Activated CD4-positive, alpha-beta T cell treated with anti-CD3 and anti-CD28 coated beads, Interleukin-2, amount 50 U/mL, for 16 hours (primary cell): ENCODE measurements at regions not wholly inside any gene's neighbourhood (a gene's known extent, or its start where the extent isn't known, plus 50 kb on each side); places are given as distances from the start of the nearest gene placed in this dataset.
"Not testable (repeated sequence)": the region's sequence is repeated elsewhere in the genome, so short reads cannot be mapped to it uniquely, and the experiment has no call there.

Source experiments
- DNase-seq: peaks from one replicate; pipeline ENCODE4 v3.0.0-alpha.2; 2020

DNA sequence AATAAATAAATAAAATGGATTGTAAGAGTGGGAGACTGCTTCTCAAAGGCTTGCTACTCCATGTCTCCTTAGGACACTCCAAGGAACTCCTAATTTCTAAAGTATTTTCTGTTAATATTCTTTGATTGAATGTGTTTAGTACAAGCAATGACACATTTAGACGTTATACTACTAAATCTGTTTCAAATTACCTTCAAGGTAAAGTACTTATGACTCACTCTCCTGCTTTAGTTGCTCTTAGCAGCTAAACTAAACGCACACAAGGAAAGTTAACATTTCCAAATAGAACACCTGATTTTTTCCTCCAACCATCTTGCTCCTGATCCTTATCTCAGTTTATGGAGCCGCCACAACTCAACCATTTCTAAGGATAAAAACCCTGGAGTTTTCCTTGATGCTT lies 969.8 kb upstream of the ADGRL4 start:
- DNase-seq = no peak

DNA sequence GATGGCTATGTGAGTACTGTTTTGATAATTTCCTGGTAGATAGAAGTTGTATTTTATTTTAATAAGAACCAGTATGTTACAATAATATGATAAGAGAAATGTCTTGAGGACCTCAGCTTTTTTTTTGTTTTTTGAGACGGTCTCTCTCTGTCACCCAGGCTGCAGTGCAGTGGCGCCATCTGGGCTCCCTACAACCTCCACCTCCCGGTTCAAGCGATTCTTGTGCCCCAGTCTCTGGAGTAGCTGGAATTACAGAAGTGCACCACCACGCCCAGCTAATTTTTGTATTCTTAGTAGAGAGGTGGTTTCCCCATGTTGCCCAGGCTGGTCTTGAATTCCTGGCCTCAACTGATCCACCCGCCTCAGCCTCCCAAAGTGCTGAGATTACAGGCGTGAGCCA lies 968.1 kb upstream of the ADGRL4 start:
- no peak for DNase-seq

DNA sequence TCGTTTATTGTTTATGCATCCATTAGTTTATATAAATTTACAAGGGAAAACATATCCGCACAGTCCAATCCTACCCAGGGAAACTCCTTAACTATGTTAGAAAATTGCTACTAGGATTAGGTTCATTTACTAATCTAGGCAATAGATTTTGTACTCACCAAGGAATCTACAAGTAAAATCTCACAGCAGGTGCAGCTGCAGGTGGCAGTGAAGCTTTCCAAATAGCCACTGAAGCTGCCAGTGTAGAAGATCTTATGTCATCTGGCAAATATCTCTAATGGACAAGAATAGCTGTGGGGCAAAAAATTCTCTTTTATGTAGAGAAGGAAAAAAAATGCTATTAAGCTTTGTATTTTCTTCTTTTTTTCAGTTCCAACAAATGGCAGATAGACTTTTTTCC lies 963.4 kb upstream of the ADGRL4 start:
- DNase-seq = no peak

- no peak for DNase-seq
Measured at GRCh38 chr1:79966438-79966837, 959.9 kb upstream of the ADGRL4 start.

GRCh38 chr1:79959635-79960034 lies 953.1 kb upstream of the ADGRL4 start:
- no peak for DNase-seq

DNA sequence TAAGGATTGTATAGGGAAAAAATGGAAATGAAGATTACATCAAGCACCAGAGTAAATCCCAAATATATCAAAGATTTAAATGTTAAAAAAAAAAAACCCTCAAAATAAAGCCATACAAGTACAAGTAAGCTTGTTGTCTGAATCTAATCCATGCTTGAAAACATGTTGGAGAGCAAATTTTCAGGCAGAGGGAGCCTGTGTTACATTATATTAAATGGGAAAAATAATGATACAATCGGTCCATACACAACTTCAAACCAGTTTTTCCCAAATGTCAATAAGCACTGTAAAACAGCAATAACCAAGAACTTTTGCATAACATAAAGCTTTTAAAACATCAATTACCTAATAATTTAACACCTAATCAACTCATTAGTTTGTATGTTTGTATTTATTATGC lies 949.4 kb upstream of the ADGRL4 start:
- DNase-seq = no peak

DNA sequence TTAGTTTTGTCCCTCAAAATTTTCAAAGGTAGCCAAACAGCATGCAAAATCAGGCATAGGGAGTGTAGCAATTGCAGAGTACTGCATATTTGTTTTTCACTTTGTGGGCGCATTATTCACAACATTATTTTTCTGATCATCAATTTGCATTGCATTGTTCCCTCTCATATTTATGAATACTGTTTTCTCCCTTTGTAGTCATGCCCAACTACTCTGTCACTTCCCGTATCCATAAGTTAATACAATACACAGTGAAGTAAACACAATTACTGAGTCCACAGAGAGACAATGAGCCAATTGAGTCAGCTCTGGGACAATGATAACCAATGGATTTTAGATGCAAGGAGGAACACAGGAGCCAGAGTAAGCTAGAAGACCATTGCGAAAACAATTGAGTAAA lies 944.0 kb upstream of the ADGRL4 start:
- DNase-seq = no peak

DNA sequence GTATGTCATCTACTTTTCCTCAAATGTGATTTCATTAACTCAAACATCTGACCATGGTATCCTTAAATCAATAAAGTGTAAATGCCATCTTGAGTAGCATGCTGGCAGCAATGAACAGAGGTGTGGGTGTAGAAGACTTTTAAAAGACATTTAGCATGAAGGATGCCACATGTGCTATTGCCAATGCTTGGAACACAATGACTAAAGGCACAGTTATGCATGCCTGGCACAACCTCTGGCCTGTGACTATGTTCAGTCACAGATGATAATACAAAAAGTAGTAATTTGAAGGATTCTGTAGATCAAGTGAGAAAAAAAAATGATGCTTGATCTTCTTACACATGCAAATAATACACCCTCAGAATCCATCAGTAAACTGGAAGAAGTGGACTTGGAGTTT lies 938.9 kb upstream of the ADGRL4 start:
- DNase-seq = no peak

- no peak for DNase-seq
Measured at GRCh38 chr1:79929356-79929755, 922.8 kb upstream of the ADGRL4 start.

- DNase-seq = no peak
Measured at GRCh38 chr1:79928901-79929300, 922.4 kb upstream of the ADGRL4 start.

DNA sequence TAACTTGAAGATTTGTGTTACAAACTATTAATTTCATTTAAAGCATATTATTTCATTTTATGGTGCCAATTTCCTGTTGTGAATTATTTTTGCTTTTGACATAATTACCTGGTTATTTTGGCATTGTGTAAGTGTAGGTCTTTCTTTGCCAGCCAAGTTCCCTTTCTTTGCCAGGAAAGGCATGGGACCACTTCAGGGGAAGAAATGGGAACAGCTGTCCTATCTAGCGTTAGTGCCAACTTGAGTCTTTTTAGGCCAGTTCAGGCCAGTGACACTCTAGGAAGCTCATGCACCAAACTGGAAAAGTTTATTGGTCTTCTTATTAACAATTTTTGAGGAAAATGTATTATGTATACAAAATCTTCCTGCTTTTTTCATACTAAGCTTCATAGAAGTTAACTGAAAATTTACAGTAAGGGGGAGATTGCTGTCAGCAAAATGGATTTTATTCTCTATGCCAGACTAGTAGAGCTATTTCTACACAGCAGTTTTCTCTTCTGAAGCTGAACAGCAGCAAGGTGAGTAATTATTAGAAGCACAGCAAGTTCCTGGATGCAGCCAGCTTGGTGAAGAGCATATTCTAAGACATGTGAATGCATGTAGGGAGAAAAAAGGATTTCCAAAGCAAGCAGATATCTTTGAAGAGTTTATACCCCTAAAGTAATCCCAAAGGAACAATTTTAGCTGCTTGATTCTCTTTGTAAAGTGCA lies 914.6 kb upstream of the ADGRL4 start:
- DNase-seq = no peak

DNA sequence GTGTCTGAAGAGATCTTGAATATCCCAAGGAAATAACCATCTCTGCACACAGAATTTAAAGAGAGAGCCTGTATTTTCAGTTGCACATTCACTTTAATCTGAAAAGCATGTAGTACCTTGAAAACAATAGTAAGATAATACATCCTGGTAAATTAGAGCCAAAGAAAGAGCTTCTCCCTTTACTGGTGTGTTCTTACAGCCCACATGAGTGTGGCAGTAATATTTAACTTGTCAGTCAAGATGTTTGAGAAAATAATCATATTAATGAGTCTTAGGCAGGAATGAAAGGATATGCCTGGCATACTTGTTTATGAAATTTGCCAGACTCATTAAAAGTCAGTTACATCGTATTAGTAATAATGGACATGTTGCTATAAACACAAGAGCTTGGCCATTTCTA lies 908.4 kb upstream of the ADGRL4 start:
- no peak for DNase-seq

DNA sequence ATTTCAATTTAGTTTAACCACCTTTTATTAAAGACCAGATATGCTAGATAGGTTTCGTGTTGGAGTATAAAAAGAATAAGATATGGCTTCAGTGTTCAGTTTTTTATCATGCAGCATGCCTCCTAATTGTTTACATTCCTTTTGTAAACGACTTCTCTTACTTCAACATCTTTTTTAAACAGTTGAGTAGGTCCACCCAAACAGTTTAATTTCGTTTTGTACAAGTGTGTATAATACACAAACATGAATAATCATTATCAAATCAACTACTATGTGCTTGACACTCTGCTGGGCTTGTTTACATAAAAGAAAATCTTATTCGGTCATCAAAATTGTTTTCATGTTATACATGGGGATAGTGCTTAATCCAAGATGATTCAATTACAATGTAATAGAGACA lies 906.3 kb upstream of the ADGRL4 start:
- DNase-seq = no peak

DNA sequence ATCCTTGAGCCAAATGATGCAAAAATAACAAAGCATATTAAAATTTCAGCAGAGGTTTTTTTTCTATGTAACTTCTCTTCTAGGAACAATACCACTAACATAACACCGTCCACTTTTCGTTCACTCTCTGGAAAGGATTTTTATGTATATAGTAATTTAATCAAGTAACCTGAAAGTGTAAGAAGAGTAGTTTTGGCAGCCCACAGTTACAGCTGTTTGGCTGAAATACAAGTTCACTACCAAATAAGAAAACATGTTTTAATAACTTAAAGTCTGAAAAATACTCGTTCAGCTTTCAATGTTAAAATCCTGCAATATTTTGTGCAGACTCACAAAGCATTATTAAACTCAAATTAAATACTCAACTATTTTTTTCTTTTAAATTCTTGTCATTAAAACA lies 896.8 kb upstream of the ADGRL4 start:
- no peak for DNase-seq

DNA sequence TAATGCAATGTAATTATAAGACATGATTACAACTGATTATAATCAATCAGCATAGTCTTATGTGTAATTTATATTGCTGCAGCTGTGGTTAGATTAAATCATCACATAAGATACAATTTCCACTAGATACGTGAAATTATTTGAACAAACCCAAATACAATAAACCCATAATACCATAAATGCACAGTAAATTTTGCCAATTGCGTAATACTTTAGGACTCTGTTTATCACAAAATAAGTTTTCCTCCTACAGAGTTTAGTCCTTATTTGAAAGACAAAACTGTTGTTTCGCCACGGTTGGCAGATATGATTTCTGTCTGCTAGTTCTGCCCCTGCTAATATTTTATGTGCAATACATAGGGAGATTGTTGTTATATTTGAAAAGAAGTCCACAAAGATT lies 895.9 kb upstream of the ADGRL4 start:
- DNase-seq = no peak

DNA sequence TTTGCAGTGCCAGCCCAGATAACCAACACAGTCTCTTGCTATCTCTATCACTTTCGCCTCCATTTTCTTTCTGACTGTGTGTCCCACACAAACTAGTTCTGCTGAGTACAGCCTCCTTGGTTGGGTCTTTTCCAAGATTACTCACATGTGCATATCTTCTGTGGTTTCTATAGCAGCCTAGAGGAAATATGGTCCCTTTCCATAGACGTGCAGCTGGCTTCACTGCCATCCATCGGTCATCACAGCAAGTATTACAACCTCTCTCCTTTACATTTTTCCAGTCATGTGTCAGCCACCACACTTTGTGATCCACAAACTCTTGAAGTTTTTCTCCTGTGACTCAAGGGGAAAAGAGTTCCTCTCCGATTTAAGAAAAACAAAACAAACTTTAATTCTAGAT lies 893.4 kb upstream of the ADGRL4 start:
- no peak for DNase-seq

GRCh38 chr1:79896140-79896539 lies 889.6 kb upstream of the ADGRL4 start:
- DNase-seq = no peak

DNA sequence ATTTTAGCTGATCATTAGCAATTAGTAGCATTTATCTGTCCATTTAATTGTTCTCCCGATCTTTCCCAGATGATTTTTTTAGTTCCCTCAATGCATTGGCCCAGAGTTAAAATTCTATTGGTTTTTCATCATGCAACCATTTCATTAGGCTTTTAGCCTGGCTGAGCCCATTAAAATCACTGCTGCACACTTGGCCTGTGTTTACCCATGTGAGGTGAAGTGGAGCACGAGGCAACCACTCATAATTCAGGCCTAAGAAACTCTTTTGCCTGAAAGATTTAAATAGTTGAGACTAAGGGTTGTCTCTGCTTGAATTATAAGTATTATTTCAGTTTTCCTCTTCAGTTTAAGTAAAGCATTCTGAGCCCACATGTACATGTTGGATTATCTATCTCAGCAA lies 889.0 kb upstream of the ADGRL4 start:
- no peak for DNase-seq

DNA sequence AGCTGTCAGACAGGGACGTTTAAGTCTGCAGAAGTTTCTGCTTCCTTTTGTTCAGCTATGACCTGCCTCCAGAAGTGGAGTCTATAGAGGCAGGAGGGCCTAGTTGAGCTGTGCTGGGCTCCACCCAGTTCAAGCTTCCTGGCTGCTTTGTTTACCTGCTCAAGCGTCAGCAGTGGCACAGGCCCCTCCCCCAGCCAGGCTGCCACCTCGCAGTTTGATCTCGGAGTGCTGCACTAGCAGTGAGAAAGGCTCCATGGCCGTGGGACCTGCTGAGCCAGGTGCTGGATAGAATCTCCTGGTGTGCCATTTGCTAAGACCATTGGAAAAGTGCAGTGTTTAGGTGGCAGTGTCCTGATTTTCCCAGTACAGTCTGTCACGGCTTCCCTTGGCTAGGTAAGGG lies 887.6 kb upstream of the ADGRL4 start:
- not testable (repeated sequence) for DNase-seq

DNA sequence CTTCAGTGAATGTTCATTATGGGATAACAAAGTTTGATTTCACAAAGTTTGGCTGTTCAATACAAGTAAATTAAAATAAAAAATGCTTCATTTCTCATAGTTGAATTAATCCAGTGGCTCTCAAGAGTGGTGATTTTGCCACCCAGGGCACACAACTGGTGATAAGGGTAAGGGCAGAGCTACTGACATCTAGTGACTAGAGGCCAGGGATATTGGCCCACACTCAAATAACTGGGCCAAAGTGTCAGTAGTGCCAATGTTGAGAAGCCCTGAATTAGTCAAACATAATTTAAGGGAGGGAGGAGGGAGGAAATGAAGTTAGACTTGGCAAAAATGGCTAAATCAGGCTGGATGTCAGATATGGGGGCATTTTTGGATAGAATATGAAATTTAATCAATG lies 880.5 kb upstream of the ADGRL4 start:
- DNase-seq = no peak

DNA sequence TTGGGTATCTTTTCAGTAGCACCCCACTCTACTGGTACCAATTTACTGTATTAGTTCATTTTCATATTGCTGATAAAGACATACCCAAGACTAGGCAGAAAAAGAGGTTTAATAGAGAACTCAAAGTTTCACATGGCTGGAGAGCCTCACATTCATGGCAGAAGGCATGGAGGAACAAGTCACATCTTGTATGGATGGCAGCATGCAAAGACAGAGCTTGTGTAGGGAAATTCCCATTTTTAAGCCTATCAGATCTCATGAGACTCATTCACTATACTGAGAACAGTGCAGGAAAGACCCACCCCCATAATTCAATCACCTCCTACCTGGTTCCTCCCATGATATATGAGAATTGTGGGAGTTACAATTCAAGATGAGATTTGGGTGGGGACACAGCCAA lies 878.6 kb upstream of the ADGRL4 start:
- no peak for DNase-seq

DNA sequence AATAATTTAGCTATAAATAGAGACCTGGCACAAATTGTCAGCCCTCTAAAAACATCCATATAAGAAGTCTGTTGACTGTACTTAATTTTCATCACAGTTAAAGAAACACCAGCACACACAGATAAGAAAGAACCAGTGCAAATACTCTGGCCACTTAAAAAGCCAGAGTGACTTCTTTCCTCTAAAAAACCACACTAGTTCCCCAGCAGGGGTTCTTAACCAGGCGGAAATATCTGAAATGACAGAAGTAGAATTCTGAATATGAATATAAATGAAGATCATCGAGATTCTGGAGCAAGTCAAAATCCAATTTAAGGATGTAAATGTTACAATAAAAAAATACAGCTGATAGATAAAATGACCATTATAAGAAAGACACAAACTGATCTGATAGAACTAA lies 870.6 kb upstream of the ADGRL4 start:
- no peak for DNase-seq

DNA sequence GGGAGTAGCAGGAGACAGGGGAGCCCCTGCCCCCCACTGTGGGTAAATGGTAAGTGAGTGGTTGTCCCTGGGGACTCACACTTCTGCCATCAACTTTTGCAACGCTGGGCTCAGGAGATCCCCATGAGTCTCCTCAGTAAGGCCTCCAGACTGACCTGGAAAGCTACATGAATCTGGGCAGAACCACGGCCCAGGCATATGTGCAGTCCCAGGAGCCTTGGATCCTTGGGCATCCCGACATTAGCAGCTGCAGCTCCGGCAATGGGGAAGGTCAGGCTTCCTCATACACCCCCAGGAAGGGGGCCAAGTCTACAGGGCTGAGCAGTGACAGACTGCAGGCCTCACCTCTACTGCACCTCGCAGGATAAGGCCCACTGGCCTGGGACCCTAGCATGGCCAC lies 868.7 kb upstream of the ADGRL4 start:
- DNase-seq = no peak

GRCh38 chr1:79874289-79874688 lies 867.8 kb upstream of the ADGRL4 start:
- no peak for DNase-seq

DNA sequence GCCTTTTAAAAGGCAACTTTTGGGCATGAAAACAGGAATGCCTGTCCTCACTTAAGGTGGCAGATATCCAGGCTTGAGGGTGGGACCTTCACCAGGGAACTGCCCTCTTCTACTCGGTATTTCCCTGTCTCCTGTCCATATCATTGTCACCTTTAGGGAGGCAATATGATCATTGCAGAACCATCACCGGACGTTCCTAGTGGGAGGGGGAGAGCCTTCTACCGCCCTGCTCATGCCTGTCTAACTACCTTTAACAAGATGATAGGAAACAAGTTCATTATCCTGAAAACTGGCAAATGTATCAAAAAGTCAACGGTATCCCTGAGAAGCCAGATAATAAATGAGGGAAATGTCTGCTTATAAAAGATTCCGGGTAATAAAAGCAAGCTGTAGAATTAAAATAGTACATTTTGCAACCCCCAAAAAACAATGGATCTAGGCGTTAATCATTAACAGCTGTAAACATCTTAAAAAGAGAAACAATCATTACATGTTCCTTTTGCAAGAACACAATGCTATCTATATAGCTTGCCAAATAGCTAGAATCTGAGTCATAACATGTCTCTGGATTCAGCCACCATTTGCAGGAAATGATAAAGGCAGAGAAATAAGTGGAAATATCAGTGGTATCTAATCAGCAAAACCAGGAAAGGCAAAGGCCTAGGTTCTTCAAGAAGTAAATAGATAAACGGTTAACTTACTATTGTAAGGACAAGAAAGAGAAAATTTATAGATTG lies 852.9 kb upstream of the ADGRL4 start:
- no peak for DNase-seq
